ENCODE measurements at regions not wholly inside any gene's neighbourhood (a gene's known extent, or its start where the extent isn't known, plus 50 kb on each side); places are given as distances from the start of the nearest gene placed in this dataset.

GRCh38 chr4:104967034-104967401 lies 179.7 kb upstream of the TET2 start:
- no peaks in the 10 kb centered on the region for H3K36me3 ChIP-seq
- H3K27ac ChIP-seq, result peak overlapping the region in 3 of 5 donors; percentile 9 to 75 (median 19)
- 3 to 14% (median 6%) methylated on average over 3 of the region's 3 CpGs for WGBS, 5 donors
- peak in 1 of 2 donors; percentile 63 for DNase-seq
- intact Hi-C loops (cut with DNase I; ENCODE audit: low total_unique reads), result no loop called here
- H3K4me3 ChIP-seq, result no peak overlapping the region
- peaks cover 0 to 15% (median 3%) of the 10 kb centered on the region in 4 donors for H3K4me1 ChIP-seq
- H3K9me3 ChIP-seq, result no peaks in the 10 kb centered on the region
- no peaks in the 10 kb centered on the region for H3K27me3 ChIP-seq
- TF ChIP-seq, protein P1, sequence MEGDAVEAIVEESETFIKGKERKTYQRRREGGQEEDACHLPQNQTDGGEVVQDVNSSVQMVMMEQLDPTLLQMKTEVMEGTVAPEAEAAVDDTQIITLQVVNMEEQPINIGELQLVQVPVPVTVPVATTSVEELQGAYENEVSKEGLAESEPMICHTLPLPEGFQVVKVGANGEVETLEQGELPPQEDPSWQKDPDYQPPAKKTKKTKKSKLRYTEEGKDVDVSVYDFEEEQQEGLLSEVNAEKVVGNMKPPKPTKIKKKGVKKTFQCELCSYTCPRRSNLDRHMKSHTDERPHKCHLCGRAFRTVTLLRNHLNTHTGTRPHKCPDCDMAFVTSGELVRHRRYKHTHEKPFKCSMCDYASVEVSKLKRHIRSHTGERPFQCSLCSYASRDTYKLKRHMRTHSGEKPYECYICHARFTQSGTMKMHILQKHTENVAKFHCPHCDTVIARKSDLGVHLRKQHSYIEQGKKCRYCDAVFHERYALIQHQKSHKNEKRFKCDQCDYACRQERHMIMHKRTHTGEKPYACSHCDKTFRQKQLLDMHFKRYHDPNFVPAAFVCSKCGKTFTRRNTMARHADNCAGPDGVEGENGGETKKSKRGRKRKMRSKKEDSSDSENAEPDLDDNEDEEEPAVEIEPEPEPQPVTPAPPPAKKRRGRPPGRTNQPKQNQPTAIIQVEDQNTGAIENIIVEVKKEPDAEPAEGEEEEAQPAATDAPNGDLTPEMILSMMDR (IDR thresholded peaks at IDR 0.05), result no peak
- TF ChIP-seq POLR2AphosphoS5 (IDR thresholded peaks at IDR 0.05) (no peak), POLR2A (IDR thresholded peaks at IDR 0.05) (no peak), EP300 (IDR thresholded peaks at IDR 0.05) (no peak)

- H3K27ac ChIP-seq, result no peak overlapping the region
- TF ChIP-seq POLR2AphosphoS5 (IDR thresholded peaks at IDR 0.05) (no peak), EP300 (IDR thresholded peaks at IDR 0.05) (no peak), POLR2A (IDR thresholded peaks at IDR 0.05) (no peak)
- TF ChIP-seq, protein P1 (IDR thresholded peaks at IDR 0.05), result no peak
- H3K4me3 ChIP-seq, result no peak overlapping the region
- no peaks in the 10 kb centered on the region for H3K36me3 ChIP-seq
- peaks cover 0 to 15% (median 3%) of the 10 kb centered on the region in 4 donors for H3K4me1 ChIP-seq
- DNase-seq, result no peak
- no peaks in the 10 kb centered on the region for H3K9me3 ChIP-seq
- no peaks in the 10 kb centered on the region for H3K27me3 ChIP-seq
- intact Hi-C loops (cut with DNase I; ENCODE audit: low total_unique reads), result no loop called here
- 46 to 76% (median 66%) methylated on average over 3 of the region's 3 CpGs for WGBS, 5 donors
Measured at GRCh38 chr4:104969394-104970082, 177.1 kb upstream of the TET2 start.

- TF ChIP-seq, protein P1 (IDR thresholded peaks at IDR 0.05), result no peak
- TF ChIP-seq EP300 (IDR thresholded peaks at IDR 0.05) (no peak), POLR2A (IDR thresholded peaks at IDR 0.05) (no peak), POLR2AphosphoS5 (IDR thresholded peaks at IDR 0.05) (no peak)
Measured at GRCh38 chr4:104971462-104971861, 175.2 kb upstream of the TET2 start.

DNA sequence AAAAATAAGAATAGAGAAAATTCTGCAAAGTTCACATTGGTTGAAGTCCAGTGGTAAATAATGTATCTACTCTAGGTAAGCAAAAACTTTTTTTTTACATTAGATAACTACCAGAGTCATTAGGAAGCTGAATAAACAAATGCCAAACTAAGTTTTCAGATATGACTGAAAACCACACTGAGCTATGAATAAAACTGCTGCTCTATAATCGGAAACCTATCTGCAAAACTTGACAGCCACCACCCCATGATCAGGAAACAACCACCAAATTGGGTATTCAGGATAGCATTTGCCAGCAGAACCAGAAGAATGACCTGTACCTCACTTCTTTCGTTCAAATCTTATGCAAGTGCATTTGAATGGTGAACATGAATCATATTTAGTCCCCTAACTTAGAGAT lies 173.0 kb upstream of the TET2 start:
- H3K4me1 ChIP-seq, result no peaks in the 10 kb centered on the region
- H3K36me3 ChIP-seq, result no peaks in the 10 kb centered on the region
- 21 to 40% (median 31%) methylated on average over 2 of the region's 2 CpGs for WGBS, 5 donors
- no peak for TF ChIP-seq EP300 (IDR thresholded peaks at IDR 0.05)
- TF ChIP-seq, protein P1 (IDR thresholded peaks at IDR 0.05), result no peak
- TF ChIP-seq POLR2AphosphoS5 (IDR thresholded peaks at IDR 0.05), result no peak
- TF ChIP-seq POLR2A (IDR thresholded peaks at IDR 0.05), result no peak
- no peaks in the 10 kb centered on the region for H3K27me3 ChIP-seq
- no peak overlapping the region for H3K27ac ChIP-seq
- H3K4me3 ChIP-seq, result no peak overlapping the region
- peaks cover 0 to 1% (median 0%) of the 10 kb centered on the region in 4 donors for H3K9me3 ChIP-seq
- intact Hi-C loops (cut with DNase I; ENCODE audit: low total_unique reads), result no loop called here
- DNase-seq, result no peak

More at GRCh38 chr4:104971462-104971861, 175.2 kb upstream of the TET2 start:
- peaks cover 0 to 11% (median 3%) of the 10 kb centered on the region in 4 donors for H3K4me1 ChIP-seq
- H3K36me3 ChIP-seq, result no peaks in the 10 kb centered on the region
- no peaks in the 10 kb centered on the region for H3K27me3 ChIP-seq
- no peak overlapping the region for H3K27ac ChIP-seq
- 64 to 80% (median 76%) methylated on average over 2 of the region's 2 CpGs for WGBS, 5 donors
- intact Hi-C loops (cut with DNase I; ENCODE audit: low total_unique reads), result no loop called here
- peak in 1 of 2 donors; percentile 8 for DNase-seq
- no peaks in the 10 kb centered on the region for H3K9me3 ChIP-seq
- H3K4me3 ChIP-seq, result no peak overlapping the region
